H9 (cell line): ENCODE measurements at regions not wholly inside any gene's neighbourhood (a gene's known extent, or its start where the extent isn't known, plus 50 kb on each side); places are given as distances from the start of the nearest gene placed in this dataset.

Experiments used
- DNase-seq: peaks from one replicate; pipeline ENCODE4 v3.0.0-alpha.2; 2017
- H2AFZ ChIP-seq: one replicate; pipeline ENCODE4 v1.6.1; 2013; ENCODE audit warnings: mild to moderate bottlenecking, low read length, control low read depth, moderate library complexity
- H2AK5ac ChIP-seq: 2 replicates; pipeline ENCODE4 v1.6.1; 2013; ENCODE audit warnings: low read length, control low read depth, mixed read lengths; ENCODE audit not compliant: insufficient read length
- H2BK120ac ChIP-seq: one replicate; pipeline ENCODE4 v1.6.1; 2013; ENCODE audit warnings: low read depth, mild to moderate bottlenecking, low read length, control low read depth, inconsistent platforms; ENCODE audit not compliant: poor library complexity, severe bottlenecking
- H2BK12ac ChIP-seq: 2 replicates; pipeline ENCODE4 v1.6.1; 2013; ENCODE audit warnings: low read length, control low read depth, mixed read lengths, low read depth; ENCODE audit not compliant: insufficient read length
- H2BK15ac ChIP-seq: 2 replicates; pipeline ENCODE4 v1.6.1; 2013; ENCODE audit warnings: low read depth, low read length, control low read depth
- H2BK20ac ChIP-seq: one replicate; pipeline ENCODE4 v1.6.1; 2013; ENCODE audit warnings: low read depth, mild to moderate bottlenecking, low read length, control low read depth, inconsistent platforms; ENCODE audit not compliant: poor library complexity, severe bottlenecking
- H2BK5ac ChIP-seq: 2 replicates; pipeline ENCODE4 v1.6.1; 2013; ENCODE audit warnings: low read length, control low read depth, mixed read lengths; ENCODE audit not compliant: insufficient read length
- H3K14ac ChIP-seq: 2 replicates; pipeline ENCODE4 v1.6.1; 2013; ENCODE audit warnings: low read length, control low read depth; ENCODE audit not compliant: insufficient read depth
- H3K18ac ChIP-seq: 2 replicates; pipeline ENCODE4 v1.6.1; 2013; ENCODE audit warnings: low read depth, mild to moderate bottlenecking, mixed read lengths, low read length, control low read depth; ENCODE audit not compliant: insufficient read length
- H3K23ac ChIP-seq: 2 replicates; pipeline ENCODE4 v1.6.1; 2013; ENCODE audit warnings: low read length, control low read depth, mixed read lengths, low read depth; ENCODE audit not compliant: insufficient read length
- H3K23me2 ChIP-seq: 2 replicates; pipeline ENCODE4 v1.6.1; 2013; ENCODE audit warnings: low read depth, mild to moderate bottlenecking, mixed read lengths, low read length, control low read depth; ENCODE audit not compliant: insufficient read length, poor library complexity, severe bottlenecking
- H3K27ac ChIP-seq: 2 replicates; pipeline ENCODE4 v1.5.1; 2013; ENCODE audit warnings: low read length, control low read depth, mixed read lengths, low read depth; ENCODE audit not compliant: insufficient read length
- H3K27me3 ChIP-seq: 2 replicates; pipeline ENCODE4 v1.6.1; 2013; ENCODE audit warnings: low read length, control low read depth, inconsistent platforms; ENCODE audit not compliant: insufficient read depth
- H3K4ac ChIP-seq: 2 replicates; pipeline ENCODE4 v1.6.1; 2013; ENCODE audit warnings: low read depth, mild to moderate bottlenecking, control low read depth, inconsistent platforms, low read length, moderate library complexity
- H3K4me1 ChIP-seq: 2 replicates; pipeline ENCODE4 v1.6.1; 2013; ENCODE audit warnings: low read length, control low read depth, inconsistent platforms; ENCODE audit not compliant: insufficient read depth
- H3K4me2 ChIP-seq: 2 replicates; pipeline ENCODE4 v1.6.1; 2013; ENCODE audit warnings: low read length, control low read depth, mixed read lengths; ENCODE audit not compliant: insufficient read length, insufficient read depth
- H3K56ac ChIP-seq: 2 replicates; pipeline ENCODE4 v1.6.1; 2013; ENCODE audit warnings: low read depth, mild to moderate bottlenecking, mixed read lengths, low read length, control low read depth; ENCODE audit not compliant: insufficient read length
- H3K79me1 ChIP-seq: 2 replicates; pipeline ENCODE4 v1.6.1; 2013; ENCODE audit warnings: low read depth, mild to moderate bottlenecking, moderate library complexity, low read length, control low read depth, inconsistent platforms; ENCODE audit not compliant: insufficient read depth, poor library complexity, severe bottlenecking
- H3K79me2 ChIP-seq: 2 replicates; pipeline ENCODE4 v1.6.1; 2013; ENCODE audit warnings: low read length, control low read depth, inconsistent platforms; ENCODE audit not compliant: insufficient read depth
- H3K9ac ChIP-seq: 2 replicates; pipeline ENCODE4 v1.6.1; 2013; ENCODE audit warnings: low read length, control low read depth, mixed read lengths; ENCODE audit not compliant: insufficient read length; ENCODE audit errors: extremely low read depth
- H3K9me3 ChIP-seq: one replicate; pipeline ENCODE4 v1.6.1; 2013; ENCODE audit warnings: low read depth, low read length, inconsistent platforms; ENCODE audit not compliant: control insufficient read depth
- H3T11ph ChIP-seq: one replicate; pipeline ENCODE4 v1.6.1; 2013; ENCODE audit warnings: mild to moderate bottlenecking, low read length, control low read depth, inconsistent platforms
- H4K20me1 ChIP-seq: one replicate; pipeline ENCODE4 v1.6.1; 2013; ENCODE audit not compliant: control insufficient read depth, insufficient read length, insufficient read depth
- H4K5ac ChIP-seq: 2 replicates; pipeline ENCODE4 v1.6.1; 2013; ENCODE audit warnings: low read depth, mild to moderate bottlenecking, mixed read lengths, low read length, control low read depth; ENCODE audit not compliant: insufficient read length
- H4K8ac ChIP-seq: replicated peaks from 2 replicates; pipeline ENCODE4 v1.6.1; 2013; ENCODE audit warnings: low read length, control low read depth, mixed read lengths, low read depth; ENCODE audit not compliant: insufficient read length
- H4K91ac ChIP-seq: 2 replicates; pipeline ENCODE4 v1.6.1; 2013; ENCODE audit warnings: low read depth, mild to moderate bottlenecking, moderate library complexity, mixed read lengths, low read length, control low read depth; ENCODE audit not compliant: insufficient read length
- H3K27ac Mint-ChIP-seq, 3 experiments: 2 replicates in 2 of 3; 3 replicates in 1 of 3; pipeline ENCODE4 v1.8.0; 2020 to 2021; ENCODE audit warnings: mixed read lengths in 3 of 3, mild to moderate bottlenecking in 1 of 3, moderate library complexity in 1 of 3
- H3K27me3 Mint-ChIP-seq: 2 replicates; pipeline ENCODE4 v1.8.0; 2021; ENCODE audit warnings: low read depth, mild to moderate bottlenecking, moderate library complexity, mixed read lengths
- H3K36me3 Mint-ChIP-seq, 3 experiments: 2 replicates in 2 of 3; 3 replicates in 1 of 3; pipeline ENCODE4 v1.8.0; 2020 to 2021; ENCODE audit warnings: low read depth in 3 of 3, mixed read lengths in 3 of 3; ENCODE audit not compliant: insufficient read depth in 1 of 3
- H3K4me1 Mint-ChIP-seq, 2 experiments: 2 replicates each; pipeline ENCODE4 v1.8.0; 2020; ENCODE audit warnings: mixed read lengths in 2 of 2
- H3K4me3 Mint-ChIP-seq, 2 experiments: 2 replicates in 1 of 2; 3 replicates in 1 of 2; pipeline ENCODE4 v1.8.0; 2020 to 2021; ENCODE audit warnings: mild to moderate bottlenecking in 2 of 2, mixed read lengths in 2 of 2, moderate library complexity in 1 of 2
- H3K9me3 Mint-ChIP-seq, 2 experiments: 2 replicates in 1 of 2; 3 replicates in 1 of 2; pipeline ENCODE4 v1.8.0; 2020; ENCODE audit warnings: mild to moderate bottlenecking in 2 of 2, mixed read lengths in 2 of 2, moderate library complexity in 1 of 2
- WGBS: extraction: QIAGEN DNeasy Blood & Tissue Kit; methylation state at CpG from one replicate; pipeline ENCODE4 v1.1.7; 2013; ENCODE audit warnings: missing lambda C conversion rate, low lambda C conversion rate, mixed read lengths; ENCODE audit not compliant: insufficient read length; ENCODE audit errors: extremely low coverage; 5-methylcytosine and 5-hydroxymethylcytosine counted together
- TF ChIP-seq, protein P1 (sequence below): fragments of 200-600 bp; sonication (generic); conservative IDR thresholded peaks from 3 replicates; pipeline ENCODE4 v1.8.0; 2021; ENCODE audit warnings: antibody characterized with exemption, mild to moderate bottlenecking

DNA sequence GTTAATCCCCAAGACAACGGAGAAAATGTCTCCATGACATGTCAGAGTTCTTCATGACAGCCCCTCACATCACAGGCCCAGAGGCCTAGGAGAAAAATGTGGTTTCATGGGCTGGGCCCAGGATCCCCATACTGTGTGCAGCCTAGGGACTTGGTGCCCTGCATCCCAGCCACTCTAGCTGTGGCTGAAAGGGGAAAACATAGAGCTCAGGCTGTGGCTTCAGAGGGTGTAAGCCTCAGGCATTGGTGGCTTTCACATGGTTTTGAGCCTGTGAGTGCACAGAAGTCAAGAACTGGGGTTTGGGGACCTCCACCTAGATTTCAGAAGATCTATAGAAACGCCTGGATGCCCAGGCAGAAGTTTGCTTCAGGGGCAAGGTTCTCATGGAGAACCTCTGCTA is 122.8 kb downstream of the FHL5 start:
- Histone ChIP-seq H3T11ph (no peak overlapping the region), H3K4me2 (no peak overlapping the region), H3K9me3 (no peaks in the 10 kb centered on the region), H4K5ac (no peak overlapping the region), H3K56ac (no peak overlapping the region), H3K23ac (no peak overlapping the region), H3K4ac (no peak overlapping the region), H3K14ac (no peak overlapping the region), H2AK5ac (no peak overlapping the region), H3K27me3 (no peaks in the 10 kb centered on the region), H2BK5ac (no peak overlapping the region), H3K23me2 (no peaks in the 10 kb centered on the region), H3K79me1 (no peaks in the 10 kb centered on the region), H2BK20ac (no peak overlapping the region), H4K20me1 (no peaks in the 10 kb centered on the region), H2BK120ac (no peak overlapping the region), H3K27ac (no peak overlapping the region), H4K8ac (no peak overlapping the region), H2BK15ac (no peak overlapping the region), H3K4me1 (no peaks in the 10 kb centered on the region), H2BK12ac (no peak overlapping the region), H2AFZ (no peak overlapping the region), H4K91ac (no peak overlapping the region), H3K18ac (no peak overlapping the region), H3K79me2 (no peaks in the 10 kb centered on the region), H3K9ac (no peak overlapping the region)
- peaks cover 0 to 12% (median 0%) of the 10 kb centered on the region in 3 experiments; a peak in 1 of 7 replicates for H3K36me3 Mint-ChIP-seq
- H3K27ac Mint-ChIP-seq = no peak overlapping the region
- TF ChIP-seq, protein P1, sequence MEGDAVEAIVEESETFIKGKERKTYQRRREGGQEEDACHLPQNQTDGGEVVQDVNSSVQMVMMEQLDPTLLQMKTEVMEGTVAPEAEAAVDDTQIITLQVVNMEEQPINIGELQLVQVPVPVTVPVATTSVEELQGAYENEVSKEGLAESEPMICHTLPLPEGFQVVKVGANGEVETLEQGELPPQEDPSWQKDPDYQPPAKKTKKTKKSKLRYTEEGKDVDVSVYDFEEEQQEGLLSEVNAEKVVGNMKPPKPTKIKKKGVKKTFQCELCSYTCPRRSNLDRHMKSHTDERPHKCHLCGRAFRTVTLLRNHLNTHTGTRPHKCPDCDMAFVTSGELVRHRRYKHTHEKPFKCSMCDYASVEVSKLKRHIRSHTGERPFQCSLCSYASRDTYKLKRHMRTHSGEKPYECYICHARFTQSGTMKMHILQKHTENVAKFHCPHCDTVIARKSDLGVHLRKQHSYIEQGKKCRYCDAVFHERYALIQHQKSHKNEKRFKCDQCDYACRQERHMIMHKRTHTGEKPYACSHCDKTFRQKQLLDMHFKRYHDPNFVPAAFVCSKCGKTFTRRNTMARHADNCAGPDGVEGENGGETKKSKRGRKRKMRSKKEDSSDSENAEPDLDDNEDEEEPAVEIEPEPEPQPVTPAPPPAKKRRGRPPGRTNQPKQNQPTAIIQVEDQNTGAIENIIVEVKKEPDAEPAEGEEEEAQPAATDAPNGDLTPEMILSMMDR = no peak
- H3K9me3 Mint-ChIP-seq = peaks cover 6 to 10% of the 10 kb centered on the region in 2 experiments; a peak in 4 of 5 replicates
- 0 out of 4 replicates have a peak, but pooled peaks cover 0 to 5% of the 10 kb centered on the region in 2 experiments for H3K4me1 Mint-ChIP-seq
- no peak overlapping the region for H3K4me3 Mint-ChIP-seq
- H3K27me3 Mint-ChIP-seq = no peaks in the 10 kb centered on the region
- WGBS = no CpG with 5 or more reads among the region's 2 CpGs
- DNase-seq = no peak
